H1 (cell line): ENCODE measurements at regions not wholly inside any gene's neighbourhood (a gene's known extent, or its start where the extent isn't known, plus 50 kb on each side); places are given as distances from the start of the nearest gene placed in this dataset.

Experiments used
- CTCF ChIA-PET: fragments of 300-600 bp; sonication (Branson Sonifier 250); formaldehyde crosslinking; loops from one replicate; lab custom pipeline; 2021; ENCODE audit not compliant: partially characterized antibody; lab: Charles Lee
- POLR2A ChIA-PET: fragments of 300-600 bp; sonication (Branson Sonifier 250); formaldehyde crosslinking; loops from one replicate; lab custom pipeline; 2021; ENCODE audit warnings: inconsistent platforms; ENCODE audit not compliant: partially characterized antibody; lab: Charles Lee
- DNase-seq, 2 experiments: peaks; one replicate each; pipeline versions ENCODE4 v3.0.0 to v3.0.0-alpha.2; 2010 to 2022; ENCODE audit warnings: low spot score in 2 of 2, low read depth in 1 of 2, mixed read lengths in 1 of 2
- FAIRE-seq: peaks from 2 replicates; lab custom pipeline; 2011; peaks lifted over from hg19 to GRCh38; lab: Jason Lieb, UNC
- H2AFZ ChIP-seq: 2 replicates; pipeline ENCODE4 v1.8.1; 2012; ENCODE audit warnings: low read length, inconsistent platforms
- H2AK5ac ChIP-seq: 2 replicates; pipeline ENCODE4 v1.6.1; 2013; ENCODE audit warnings: low read depth, low read length
- H2BK120ac ChIP-seq: replicated peaks from 2 replicates; pipeline ENCODE3; 2013; ENCODE audit warnings: low read depth, low read length, inconsistent platforms
- H2BK12ac ChIP-seq: 2 replicates; pipeline ENCODE4 v1.6.1; 2013; ENCODE audit warnings: low read depth, low read length
- H2BK15ac ChIP-seq: 2 replicates; pipeline ENCODE4 v1.6.1; 2013; ENCODE audit warnings: low read length
- H2BK20ac ChIP-seq: 2 replicates; pipeline ENCODE4 v1.6.1; 2013; ENCODE audit warnings: low read length
- H2BK5ac ChIP-seq: 2 replicates; pipeline ENCODE4 v1.6.1; 2013; ENCODE audit warnings: low read depth, low read length
- H3K14ac ChIP-seq: 2 replicates; pipeline ENCODE4 v1.6.1; 2013; ENCODE audit warnings: inconsistent platforms; ENCODE audit not compliant: insufficient read length
- H3K18ac ChIP-seq: 2 replicates; pipeline ENCODE4 v1.6.1; 2013; ENCODE audit warnings: low read length; ENCODE audit errors: extremely low read depth
- H3K23ac ChIP-seq: 2 replicates; pipeline ENCODE4 v1.6.1; 2013; ENCODE audit warnings: inconsistent platforms; ENCODE audit not compliant: insufficient read length
- H3K23me2 ChIP-seq: 2 replicates; pipeline ENCODE4 v1.6.1; 2013; ENCODE audit warnings: low read depth, low read length
- H3K27ac ChIP-seq: 2 replicates; pipeline ENCODE4 v1.6.1; 2011; ENCODE audit warnings: low read depth, low read length, inconsistent platforms
- H3K27me3 ChIP-seq, 4 experiments: replicated peaks in 1 of 4; 1 replicate in 1 of 4; 2 replicates in 3 of 4; pipeline versions ENCODE4 v1.6.1 to v1.8.1; 2011 to 2013; ENCODE audit warnings: low read length in 3 of 4, mild to moderate bottlenecking in 3 of 4, inconsistent platforms in 2 of 4, mixed read lengths in 2 of 4, moderate library complexity in 1 of 4; ENCODE audit not compliant: control insufficient read depth in 3 of 4, insufficient read depth in 3 of 4; ENCODE audit errors: extremely low read depth in 1 of 4
- H3K36me3 ChIP-seq, 4 experiments: 2 replicates each; pipeline versions ENCODE4 v1.6.1 to v1.8.1; 2011 to 2013; ENCODE audit warnings: mild to moderate bottlenecking in 4 of 4, low read length in 3 of 4, moderate library complexity in 2 of 4, control low read depth in 1 of 4, inconsistent platforms in 1 of 4; ENCODE audit not compliant: insufficient read depth in 4 of 4, control insufficient read depth in 2 of 4
- H3K4ac ChIP-seq: replicated peaks from 2 replicates; pipeline ENCODE3; 2013; ENCODE audit warnings: low read length, low read depth, mixed read lengths, inconsistent platforms; ENCODE audit not compliant: insufficient read length
- H3K4me1 ChIP-seq, 4 experiments: replicated peaks in 1 of 4; 1 replicate in 1 of 4; 2 replicates in 3 of 4; pipeline versions ENCODE4 v1.6.1 to v1.8.1; 2011 to 2013; ENCODE audit warnings: low read length in 3 of 4, inconsistent platforms in 2 of 4, mixed read lengths in 1 of 4; ENCODE audit not compliant: insufficient read depth in 4 of 4, control insufficient read depth in 3 of 4
- H3K4me2 ChIP-seq, 2 experiments: 2 replicates each; pipeline versions ENCODE4 v1.6.1 to v1.8.1; 2011 to 2013; ENCODE audit warnings: low read depth in 2 of 2, low read length in 2 of 2, control low read depth in 1 of 2, inconsistent platforms in 1 of 2, mild to moderate bottlenecking in 1 of 2; ENCODE audit not compliant: insufficient read depth in 1 of 2
- H3K4me3 ChIP-seq, 4 experiments: fragments of 200-600, 300-600 bp in 1 of 4; sonication (generic), shearing (Covaris generic), sonication (Bioruptor Twin) in 1 of 4; 2 replicates each; pipeline versions ENCODE4 v1.5.1 to v1.8.1; 2011 to 2016; ENCODE audit warnings: low read length in 4 of 4, low read depth in 3 of 4, control low read depth in 2 of 4, inconsistent platforms in 2 of 4, mild to moderate bottlenecking in 2 of 4, mixed read lengths in 1 of 4, moderate library complexity in 1 of 4; ENCODE audit not compliant: insufficient read depth in 2 of 4; ENCODE audit errors: extremely low read depth in 1 of 4
- H3K56ac ChIP-seq: replicated peaks from 2 replicates; pipeline ENCODE3; 2013; ENCODE audit warnings: low read depth, mild to moderate bottlenecking, mixed read lengths, low read length, inconsistent platforms; ENCODE audit not compliant: insufficient read length
- H3K79me1 ChIP-seq: 2 replicates; pipeline ENCODE4 v1.6.1; 2013; ENCODE audit warnings: low read depth, low read length, control low read depth
- H3K79me2 ChIP-seq, 2 experiments: 2 replicates each; pipeline versions ENCODE4 v1.6.1 to v1.8.1; 2012 to 2013; ENCODE audit warnings: low read length in 2 of 2, mild to moderate bottlenecking in 2 of 2, inconsistent platforms in 1 of 2; ENCODE audit not compliant: insufficient read depth in 2 of 2, control insufficient read depth in 1 of 2
- H3K9ac ChIP-seq, 4 experiments: replicated peaks in 1 of 4; 1 replicate in 1 of 4; 2 replicates in 3 of 4; pipeline versions ENCODE4 v1.6.1 to v1.8.1; 2011 to 2013; ENCODE audit warnings: low read depth in 3 of 4, low read length in 3 of 4, control low read depth in 2 of 4, mild to moderate bottlenecking in 2 of 4, moderate library complexity in 2 of 4, inconsistent platforms in 1 of 4; ENCODE audit errors: extremely low read depth in 1 of 4
- H3K9me3 ChIP-seq, 2 experiments: 2 replicates each; pipeline versions ENCODE4 v1.6.1 to v1.8.1; 2012 to 2013; ENCODE audit warnings: mild to moderate bottlenecking in 2 of 2, moderate library complexity in 2 of 2, control low read depth in 1 of 2, inconsistent platforms in 1 of 2, low read depth in 1 of 2, low read length in 1 of 2, mixed read lengths in 1 of 2; ENCODE audit not compliant: insufficient read depth in 2 of 2
- H4K20me1 ChIP-seq, 2 experiments: replicated peaks in 1 of 2; 2 replicates each; pipeline versions ENCODE3 to v1.8.1; 2011 to 2013; ENCODE audit warnings: inconsistent platforms in 2 of 2, low read length in 2 of 2, mild to moderate bottlenecking in 1 of 2; ENCODE audit not compliant: insufficient read depth in 2 of 2, control insufficient read depth in 1 of 2
- H4K5ac ChIP-seq: 2 replicates; pipeline ENCODE4 v1.6.1; 2013; ENCODE audit warnings: low read length, low read depth, mixed read lengths, inconsistent platforms; ENCODE audit not compliant: insufficient read length
- H4K8ac ChIP-seq: 2 replicates; pipeline ENCODE4 v1.8.0; 2013; ENCODE audit warnings: mild to moderate bottlenecking, moderate library complexity, low read length, inconsistent platforms; ENCODE audit not compliant: insufficient read depth; ENCODE audit errors: extremely low read depth
- H4K91ac ChIP-seq: replicated peaks from 2 replicates; pipeline ENCODE3; 2013; ENCODE audit warnings: low read length, mixed read lengths, inconsistent platforms; ENCODE audit not compliant: insufficient read length
- BCL11A ChIP-seq, 2 experiments: IDR thresholded peaks; one replicate each; pipeline ENCODE4 v1.6.1; 2011; ENCODE audit warnings: low read depth in 2 of 2, low read length in 2 of 2, mild to moderate bottlenecking in 2 of 2
- GABPA ChIP-seq: IDR thresholded peaks from 2 replicates; pipeline ENCODE4 v1.6.1; 2011; ENCODE audit warnings: mild to moderate bottlenecking, low read length, moderate library complexity, borderline replicate concordance; ENCODE audit not compliant: insufficient read depth
- KDM1A ChIP-seq: fragments of 200-600, 300-600 bp; sonication (generic); IDR thresholded peaks from 2 replicates; pipeline ENCODE4 v1.7.1; 2016; ENCODE audit warnings: mild to moderate bottlenecking, low read length, borderline replicate concordance
- SIRT6 ChIP-seq: IDR thresholded peaks from one replicate; pipeline ENCODE4 v1.7.1; 2012; ENCODE audit warnings: low read length, inconsistent platforms
- SP2 ChIP-seq: IDR thresholded peaks from 2 replicates; pipeline ENCODE4 v1.6.1; 2012; ENCODE audit warnings: mild to moderate bottlenecking, low read length, inconsistent platforms
- TAF1 ChIP-seq: IDR thresholded peaks from 2 replicates; pipeline ENCODE4 v1.6.1; 2011; ENCODE audit warnings: mild to moderate bottlenecking, low read depth, low read length
- USF2 ChIP-seq: IDR thresholded peaks from 2 replicates; pipeline ENCODE4 v1.6.1; 2011; ENCODE audit warnings: low read length, improper control_type of control experiment
- WGBS, 2 experiments: shearing (Covaris generic) in 1 of 2; methylation state at CpG; one replicate each; pipeline versions ENCODE4 v1.1.6 to v1.1.7; 2013 to 2015; ENCODE audit warnings: low lambda C conversion rate in 2 of 2, mixed read lengths in 2 of 2, inconsistent platforms in 1 of 2, low coverage in 1 of 2, missing lambda C conversion rate in 1 of 2; ENCODE audit not compliant: insufficient replicate concordance in 2 of 2, insufficient coverage in 1 of 2, insufficient read length in 1 of 2; ENCODE audit errors: extremely low coverage in 1 of 2, missing lambda C conversion rate in 1 of 2; 5-methylcytosine and 5-hydroxymethylcytosine counted together

DNA sequence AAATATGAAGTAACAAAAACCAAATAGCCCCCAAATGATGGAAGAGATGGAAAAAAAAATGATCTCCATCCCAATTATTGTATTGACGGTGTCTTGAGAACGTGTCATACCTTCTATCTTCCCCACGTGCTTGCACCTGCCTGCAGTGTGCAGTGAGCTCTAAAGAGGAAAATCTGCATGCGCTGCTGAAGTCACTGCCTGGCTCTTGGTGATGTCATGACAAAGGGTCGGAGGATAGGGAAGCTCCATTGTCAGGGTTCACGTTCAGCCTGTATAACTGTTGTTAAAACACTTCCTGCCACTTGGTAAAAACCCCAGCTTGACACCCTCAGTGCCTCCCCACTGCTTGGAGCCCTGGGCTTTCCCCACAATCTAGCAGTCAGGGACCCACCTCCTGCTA, 549.2 kb upstream of the MKI67 start:
- H3K4ac ChIP-seq: no peak overlapping the region
- 0 out of 2 replicates have a peak overlapping the region, but pooled peaks have one; percentile 65 for H2AK5ac ChIP-seq
- DNase-seq: no peak
- H4K91ac ChIP-seq: no peak overlapping the region
- no peaks in the 10 kb centered on the region for H3K27me3 ChIP-seq
- H4K5ac ChIP-seq: no peak overlapping the region
- H2BK15ac ChIP-seq: no peak overlapping the region
- H3K18ac ChIP-seq: no peak overlapping the region
- no peak overlapping the region for H4K8ac ChIP-seq
- H3K9me3 ChIP-seq: no peaks in the 10 kb centered on the region
- ChIA-PET POLR2A (no interaction called here), CTCF (no interaction called here)
- H3K36me3 ChIP-seq: no peaks in the 10 kb centered on the region
- no peak overlapping the region for H3K56ac ChIP-seq
- H3K27ac ChIP-seq: no peak overlapping the region
- H2BK120ac ChIP-seq: no peak overlapping the region
- H2BK20ac ChIP-seq: no peak overlapping the region
- no peak overlapping the region for H3K9ac ChIP-seq
- no peaks in the 10 kb centered on the region for H3K79me1 ChIP-seq
- H3K23ac ChIP-seq: no peak overlapping the region
- H4K20me1 ChIP-seq: no peaks in the 10 kb centered on the region
- peaks cover 0 to 5% (median 2%) of the 10 kb centered on the region in 4 experiments; a peak in 1 of 7 replicates for H3K4me1 ChIP-seq
- H2BK12ac ChIP-seq: no peak overlapping the region
- 92% methylated on average over 6 of the region's 6 CpGs; no CpG with 5 or more reads in 1 of the 2 experiments for WGBS, 2 experiments
- no peak overlapping the region for H2BK5ac ChIP-seq
- H3K4me3 ChIP-seq: no peak overlapping the region
- FAIRE-seq: no peak
- peak overlapping the region; percentile 49; the same call in 1 of the 2 replicates for H2AFZ ChIP-seq
- no peak overlapping the region for H3K4me2 ChIP-seq
- TF ChIP-seq BCL11A (IDR thresholded peaks at IDR 0.05; ENCODE audit: low read depth in 2 of 2, low read length in 2 of 2) (no peak), SP2 (no peak), TAF1 (no peak), GABPA (no peak), KDM1A (no peak), USF2 (no peak), SIRT6 (no peak)
- no peak overlapping the region for H3K14ac ChIP-seq
- no peaks in the 10 kb centered on the region for H3K79me2 ChIP-seq
- no peaks in the 10 kb centered on the region for H3K23me2 ChIP-seq
